Neuronal stem cell (in vitro differentiated cells): ENCODE measurements at regions not wholly inside any gene's neighbourhood (a gene's known extent, or its start where the extent isn't known, plus 50 kb on each side); places are given as distances from the start of the nearest gene placed in this dataset.
"Not testable (repeated sequence)": the region's sequence is repeated elsewhere in the genome, so short reads cannot be mapped to it uniquely, and the experiment has no call there.

Source experiments
- DNase-seq: peaks from one replicate; pipeline ENCODE4 v3.0.0-alpha.2; 2013; ENCODE audit warnings: low spot score
- H2AFZ ChIP-seq: one replicate; pipeline ENCODE4 v1.6.1; 2013; ENCODE audit warnings: mild to moderate bottlenecking, low read length, inconsistent platforms
- H2AK5ac ChIP-seq: 2 replicates; pipeline ENCODE4 v1.6.1; 2013; ENCODE audit warnings: low read depth, mild to moderate bottlenecking, inconsistent platforms, low read length, moderate library complexity, mixed read lengths
- H2BK120ac ChIP-seq: 2 replicates; pipeline ENCODE4 v1.6.1; 2013; ENCODE audit warnings: low read depth, mild to moderate bottlenecking, inconsistent platforms, low read length, moderate library complexity, mixed read lengths
- H2BK12ac ChIP-seq: one replicate; pipeline ENCODE4 v1.6.1; 2013; ENCODE audit warnings: low read length, inconsistent platforms
- H2BK15ac ChIP-seq: 2 replicates; pipeline ENCODE4 v1.6.1; 2013; ENCODE audit warnings: mild to moderate bottlenecking, low read length, inconsistent platforms, mixed read lengths
- H2BK5ac ChIP-seq: one replicate; pipeline ENCODE4 v1.6.1; 2013; ENCODE audit warnings: inconsistent platforms, mild to moderate bottlenecking, low read length, moderate library complexity
- H3K14ac ChIP-seq: one replicate; pipeline ENCODE4 v1.6.1; 2013; ENCODE audit warnings: low read length, inconsistent platforms
- H3K18ac ChIP-seq: 2 replicates; pipeline ENCODE4 v1.6.1; 2013; ENCODE audit warnings: low read length, inconsistent platforms
- H3K23ac ChIP-seq: 2 replicates; pipeline ENCODE4 v1.6.1; 2013; ENCODE audit warnings: low read depth, mild to moderate bottlenecking, mixed read lengths, low read length, inconsistent platforms; ENCODE audit not compliant: poor library complexity
- H3K27ac ChIP-seq: replicated peaks from 3 replicates; pipeline ENCODE4 v1.5.1; 2013; ENCODE audit warnings: low read length, inconsistent platforms
- H3K27me3 ChIP-seq, 3 experiments: 2 replicates each; pipeline ENCODE4 v1.6.1; 2013; ENCODE audit warnings: low read length in 3 of 3, mild to moderate bottlenecking in 2 of 3, inconsistent platforms in 1 of 3, low read depth in 1 of 3, mixed read lengths in 1 of 3, moderate library complexity in 1 of 3; ENCODE audit not compliant: control insufficient read depth in 3 of 3, insufficient read depth in 3 of 3
- H3K36me3 ChIP-seq, 2 donors: replicated peaks in 1 of 2; 2 replicates each; pipeline ENCODE4 v1.6.1; 2013; ENCODE audit warnings: low read length in 2 of 2; ENCODE audit not compliant: control insufficient read depth in 2 of 2, insufficient read depth in 2 of 2
- H3K4ac ChIP-seq: 2 replicates; pipeline ENCODE4 v1.6.1; 2013; ENCODE audit warnings: inconsistent platforms, mild to moderate bottlenecking, low read length, moderate library complexity
- H3K4me1 ChIP-seq, 2 donors: 1 replicate in 1 of 2; 2 replicates in 1 of 2; pipeline ENCODE4 v1.6.1; 2013; ENCODE audit warnings: low read length in 2 of 2, low read depth in 1 of 2; ENCODE audit not compliant: control insufficient read depth in 2 of 2, insufficient read depth in 1 of 2
- H3K4me2 ChIP-seq: one replicate; pipeline ENCODE4 v1.6.1; 2013; ENCODE audit warnings: mild to moderate bottlenecking, low read length, inconsistent platforms; ENCODE audit not compliant: insufficient read depth, poor library complexity, severe bottlenecking
- H3K4me3 ChIP-seq, 2 donors: 2 replicates each; pipeline ENCODE4 v1.5.1; 2013; ENCODE audit warnings: low read length in 2 of 2, mild to moderate bottlenecking in 2 of 2, inconsistent platforms in 1 of 2, moderate library complexity in 1 of 2
- H3K79me1 ChIP-seq: one replicate; pipeline ENCODE4 v1.6.1; 2013; ENCODE audit warnings: low read depth, mild to moderate bottlenecking, inconsistent platforms, low read length, moderate library complexity
- H3K9ac ChIP-seq: one replicate; pipeline ENCODE4 v1.6.1; 2013; ENCODE audit warnings: mild to moderate bottlenecking, low read depth, low read length, inconsistent platforms; ENCODE audit not compliant: poor library complexity
- H3K9me3 ChIP-seq, 2 donors: replicated peaks in 1 of 2; 2 replicates each; pipeline versions ENCODE3 to v1.6.1; 2013; ENCODE audit warnings: low read length in 2 of 2, mild to moderate bottlenecking in 2 of 2, inconsistent platforms in 1 of 2, low read depth in 1 of 2, mixed read lengths in 1 of 2, moderate library complexity in 1 of 2; ENCODE audit not compliant: control insufficient read depth in 2 of 2, insufficient read depth in 1 of 2
- H4K8ac ChIP-seq: one replicate; pipeline ENCODE4 v1.6.1; 2013; ENCODE audit warnings: low read depth, mild to moderate bottlenecking, inconsistent platforms, low read length, moderate library complexity
- H4K91ac ChIP-seq: one replicate; pipeline ENCODE4 v1.6.1; 2013; ENCODE audit warnings: low read length, low read depth, mild to moderate bottlenecking, inconsistent platforms; ENCODE audit not compliant: poor library complexity
- WGBS, 2 donors: extraction: QIAGEN DNeasy Blood & Tissue Kit; methylation state at CpG; one replicate each; pipeline ENCODE4 v1.1.7; 2013; ENCODE audit warnings: missing lambda C conversion rate in 2 of 2, mixed read lengths in 1 of 2; ENCODE audit not compliant: insufficient read length in 2 of 2, insufficient replicate concordance in 1 of 2; ENCODE audit errors: extremely low coverage in 2 of 2; 5-methylcytosine and 5-hydroxymethylcytosine counted together

DNA sequence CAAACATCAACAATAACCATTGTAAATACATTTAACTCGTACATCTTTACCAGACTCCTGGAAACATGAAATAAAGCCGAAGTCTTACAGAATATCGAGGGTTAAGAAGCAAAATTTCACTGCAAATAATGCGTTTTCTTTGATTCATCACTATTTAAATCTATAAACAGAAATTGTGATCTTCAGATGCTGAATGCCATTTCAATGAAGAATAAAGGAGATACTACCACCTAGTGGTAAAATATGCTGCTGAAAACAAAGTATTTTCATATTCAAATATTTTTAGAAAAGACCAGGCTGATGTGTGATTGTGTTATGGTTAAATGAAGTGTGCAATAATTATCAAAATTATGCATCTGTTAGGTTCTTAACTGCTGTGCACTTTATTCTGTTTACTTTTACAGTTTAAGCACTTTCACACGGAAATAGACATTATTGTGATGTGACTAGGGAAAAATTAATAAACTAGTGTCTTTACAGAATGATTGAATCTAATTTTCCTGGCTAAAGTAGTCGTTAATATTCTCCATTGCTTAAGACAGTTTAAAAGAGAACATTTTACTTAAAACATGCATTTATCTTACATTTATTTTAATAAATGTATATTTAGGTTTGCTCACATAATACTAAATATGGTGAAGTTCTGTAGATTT lies 1093.1 kb downstream of the MRPL39 start:
- H2BK5ac ChIP-seq, result no peak overlapping the region
- H3K4me3 ChIP-seq, result no peak overlapping the region
- no peak overlapping the region for H2BK15ac ChIP-seq
- no peak overlapping the region for H3K18ac ChIP-seq
- H3K9me3 ChIP-seq, result no peaks in the 10 kb centered on the region
- no peak overlapping the region for H3K27ac ChIP-seq
- no peaks in the 10 kb centered on the region for H3K27me3 ChIP-seq
- no peak overlapping the region for H3K4ac ChIP-seq
- 100% methylated on average over 1 of the region's 6 CpGs; no CpG with 5 or more reads in 1 of the 2 donors for WGBS, 2 donors
- H3K23ac ChIP-seq, result no peak overlapping the region
- no peak overlapping the region for H3K9ac ChIP-seq
- H3K36me3 ChIP-seq, result no peaks in the 10 kb centered on the region
- H2BK120ac ChIP-seq, result no peak overlapping the region
- no peak overlapping the region for H2AK5ac ChIP-seq
- H2AFZ ChIP-seq, result no peak overlapping the region
- H3K14ac ChIP-seq, result no peak overlapping the region
- H2BK12ac ChIP-seq, result no peak overlapping the region
- H4K91ac ChIP-seq, result no peak overlapping the region
- H3K79me1 ChIP-seq, result no peaks in the 10 kb centered on the region
- H3K4me1 ChIP-seq, result no peaks in the 10 kb centered on the region
- H3K4me2 ChIP-seq, result no peak overlapping the region
- no peak for DNase-seq
- no peak overlapping the region for H4K8ac ChIP-seq

DNA sequence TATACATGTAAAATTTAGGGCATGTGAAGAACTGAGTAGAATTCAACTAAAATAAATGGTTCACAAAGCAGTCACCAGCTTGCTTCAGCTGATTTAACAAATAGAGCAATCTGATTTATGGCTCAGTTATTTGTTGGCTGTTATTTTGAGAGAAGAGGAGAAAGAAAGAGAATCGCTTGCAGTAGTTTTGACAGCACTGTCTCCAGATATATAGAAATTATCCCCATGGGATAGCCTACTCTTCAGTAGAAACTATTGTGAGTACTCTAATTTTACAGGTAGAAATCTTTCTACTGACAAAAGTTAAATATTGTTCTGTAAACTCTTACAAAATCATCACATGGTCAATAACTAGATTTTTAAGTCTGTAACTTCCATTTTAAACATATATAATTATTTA lies 1098.2 kb downstream of the MRPL39 start:
- Histone ChIP-seq H3K27me3 (no peaks in the 10 kb centered on the region), H2AK5ac (no peak overlapping the region), H3K79me1 (no peaks in the 10 kb centered on the region), H4K91ac (no peak overlapping the region), H3K4me3 (no peak overlapping the region), H3K9ac (no peak overlapping the region), H3K23ac (no peak overlapping the region), H2BK12ac (no peak overlapping the region), H2BK15ac (no peak overlapping the region), H3K4me1 (no peaks in the 10 kb centered on the region), H3K9me3 (no peaks in the 10 kb centered on the region), H3K4me2 (no peak overlapping the region), H3K36me3 (no peaks in the 10 kb centered on the region), H3K27ac (no peak overlapping the region), H3K14ac (no peak overlapping the region), H2BK120ac (no peak overlapping the region), H2BK5ac (no peak overlapping the region), H3K18ac (no peak overlapping the region), H4K8ac (no peak overlapping the region), H3K4ac (no peak overlapping the region), H2AFZ (no peak overlapping the region)
- no CpG with 5 or more reads among the region's 1 CpG for WGBS, 2 donors
- no peak for DNase-seq

DNA sequence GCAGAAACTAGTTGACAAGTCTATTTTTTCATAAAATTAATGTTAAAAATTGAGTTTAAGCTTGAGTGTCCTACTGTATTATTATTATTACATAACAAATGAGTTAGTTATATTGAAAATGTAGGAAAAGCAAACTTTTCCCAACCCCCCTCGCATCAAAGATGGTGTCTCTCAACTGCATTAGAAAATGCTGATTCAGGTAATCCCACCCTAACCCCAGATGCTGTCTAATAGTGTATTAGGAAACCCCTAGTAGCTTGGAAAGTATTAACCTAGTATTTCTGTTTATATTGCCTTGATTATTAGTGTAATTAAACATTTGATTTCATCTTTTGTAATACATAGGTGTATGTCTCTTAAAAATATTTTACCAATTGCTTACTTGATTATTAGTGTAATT lies 1120.3 kb downstream of the MRPL39 start:
- H3K27me3 ChIP-seq, result no peaks in the 10 kb centered on the region
- no peak overlapping the region for H3K27ac ChIP-seq
- H3K4ac ChIP-seq, result no peak overlapping the region
- no peak overlapping the region for H3K18ac ChIP-seq
- no peak overlapping the region for H2AK5ac ChIP-seq
- no peak overlapping the region for H3K4me2 ChIP-seq
- H2BK5ac ChIP-seq, result no peak overlapping the region
- no CpG with 5 or more reads among the region's 1 CpG for WGBS, 2 donors
- H4K91ac ChIP-seq, result no peak overlapping the region
- H3K9me3 ChIP-seq, result no peaks in the 10 kb centered on the region
- no peak overlapping the region for H3K23ac ChIP-seq
- no peak overlapping the region for H2BK120ac ChIP-seq
- H3K9ac ChIP-seq, result no peak overlapping the region
- H3K79me1 ChIP-seq, result no peaks in the 10 kb centered on the region
- H3K14ac ChIP-seq, result no peak overlapping the region
- DNase-seq, result no peak
- H3K4me3 ChIP-seq, result no peak overlapping the region
- H4K8ac ChIP-seq, result no peak overlapping the region
- no peaks in the 10 kb centered on the region for H3K4me1 ChIP-seq
- H2BK12ac ChIP-seq, result no peak overlapping the region
- H3K36me3 ChIP-seq, result no peaks in the 10 kb centered on the region
- H2BK15ac ChIP-seq, result no peak overlapping the region
- no peak overlapping the region for H2AFZ ChIP-seq

DNA sequence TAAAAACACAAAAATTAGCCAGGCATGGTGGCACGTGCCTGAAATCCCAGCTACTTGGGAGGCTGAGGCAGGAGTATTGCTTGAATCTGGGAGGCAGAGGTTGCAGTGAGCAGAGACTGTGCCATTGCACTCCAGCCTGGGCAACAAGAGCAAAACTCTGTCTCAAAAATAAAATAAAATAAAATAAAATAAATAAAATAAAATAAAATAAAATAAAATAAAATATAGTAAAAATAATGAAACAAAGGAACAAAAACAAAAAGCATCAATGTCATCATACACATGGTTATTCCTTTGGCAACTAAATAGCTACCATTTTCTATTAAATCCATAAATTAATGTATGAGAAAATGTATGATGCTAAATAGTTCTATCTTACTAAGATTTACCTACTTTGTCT lies 1123.9 kb downstream of the MRPL39 start:
- not testable (repeated sequence) for H3K36me3 ChIP-seq, H2AFZ ChIP-seq, H2AK5ac ChIP-seq, H3K4me2 ChIP-seq, H3K4me3 ChIP-seq, H3K23ac ChIP-seq, H3K9me3 ChIP-seq, H2BK12ac ChIP-seq, DNase-seq, H2BK5ac ChIP-seq, H4K8ac ChIP-seq, H3K79me1 ChIP-seq, H3K27me3 ChIP-seq, H2BK15ac ChIP-seq, H3K4me1 ChIP-seq, H3K18ac ChIP-seq, H3K27ac ChIP-seq, H3K14ac ChIP-seq, H3K4ac ChIP-seq, H2BK120ac ChIP-seq, H3K9ac ChIP-seq, H4K91ac ChIP-seq
- WGBS, 2 donors, result no CpG with 5 or more reads among the region's 1 CpG
